Esophagus squamous epithelium (tissue), 4 donors: ENCODE measurements at regions not wholly inside any gene's neighbourhood (a gene's known extent, or its start where the extent isn't known, plus 50 kb on each side); places are given as distances from the start of the nearest gene placed in this dataset.

Experiments
- POLR2A ChIP-seq, 4 donors: fragments of 450-650 bp; IDR thresholded peaks; one replicate each; pipeline ENCODE4 v1.6.1; 2017; ENCODE audit warnings: antibody characterized with exemption in 4 of 4, mild to moderate bottlenecking in 4 of 4, moderate library complexity in 3 of 4
- TF ChIP-seq, protein P1 (sequence below), 6 experiments: fragments of 450-650 bp in 4 of 6; fragments of 200-600 bp in 2 of 6; sonication (generic) in 2 of 6; IDR thresholded peaks; one replicate each; pipeline ENCODE4 v1.5.1; 2016 to 2019; ENCODE audit warnings: antibody characterized with exemption in 6 of 6, mild to moderate bottlenecking in 4 of 6, moderate library complexity in 4 of 6

DNA sequence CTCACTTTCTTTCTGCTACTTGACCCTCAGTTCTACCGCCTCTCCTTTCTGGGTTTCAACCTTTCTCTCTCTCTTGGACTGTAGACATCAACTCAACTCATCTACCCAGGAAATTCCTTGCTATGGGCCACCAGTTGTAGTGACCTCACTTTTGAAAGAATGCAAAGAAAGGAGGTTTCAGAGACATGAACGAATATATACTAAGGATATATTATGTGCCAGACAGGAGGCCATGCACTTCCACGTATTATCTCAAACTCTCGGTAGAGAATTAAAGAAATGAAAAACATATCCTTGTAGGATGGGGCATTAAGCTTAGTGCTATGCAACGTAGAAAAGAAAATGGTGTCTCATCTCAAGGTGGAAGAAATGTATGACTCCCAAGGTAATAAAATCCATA, 67.3 kb upstream of the NT5E start:
- TF ChIP-seq, protein P1, sequence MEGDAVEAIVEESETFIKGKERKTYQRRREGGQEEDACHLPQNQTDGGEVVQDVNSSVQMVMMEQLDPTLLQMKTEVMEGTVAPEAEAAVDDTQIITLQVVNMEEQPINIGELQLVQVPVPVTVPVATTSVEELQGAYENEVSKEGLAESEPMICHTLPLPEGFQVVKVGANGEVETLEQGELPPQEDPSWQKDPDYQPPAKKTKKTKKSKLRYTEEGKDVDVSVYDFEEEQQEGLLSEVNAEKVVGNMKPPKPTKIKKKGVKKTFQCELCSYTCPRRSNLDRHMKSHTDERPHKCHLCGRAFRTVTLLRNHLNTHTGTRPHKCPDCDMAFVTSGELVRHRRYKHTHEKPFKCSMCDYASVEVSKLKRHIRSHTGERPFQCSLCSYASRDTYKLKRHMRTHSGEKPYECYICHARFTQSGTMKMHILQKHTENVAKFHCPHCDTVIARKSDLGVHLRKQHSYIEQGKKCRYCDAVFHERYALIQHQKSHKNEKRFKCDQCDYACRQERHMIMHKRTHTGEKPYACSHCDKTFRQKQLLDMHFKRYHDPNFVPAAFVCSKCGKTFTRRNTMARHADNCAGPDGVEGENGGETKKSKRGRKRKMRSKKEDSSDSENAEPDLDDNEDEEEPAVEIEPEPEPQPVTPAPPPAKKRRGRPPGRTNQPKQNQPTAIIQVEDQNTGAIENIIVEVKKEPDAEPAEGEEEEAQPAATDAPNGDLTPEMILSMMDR (IDR thresholded peaks at IDR 0.05) = no peak
- TF ChIP-seq POLR2A (IDR thresholded peaks at IDR 0.05) = no peak
